ENCODE measurements at regions not wholly inside any gene's neighbourhood (a gene's known extent, or its start where the extent isn't known, plus 50 kb on each side); places are given as distances from the start of the nearest gene placed in this dataset.

DNA sequence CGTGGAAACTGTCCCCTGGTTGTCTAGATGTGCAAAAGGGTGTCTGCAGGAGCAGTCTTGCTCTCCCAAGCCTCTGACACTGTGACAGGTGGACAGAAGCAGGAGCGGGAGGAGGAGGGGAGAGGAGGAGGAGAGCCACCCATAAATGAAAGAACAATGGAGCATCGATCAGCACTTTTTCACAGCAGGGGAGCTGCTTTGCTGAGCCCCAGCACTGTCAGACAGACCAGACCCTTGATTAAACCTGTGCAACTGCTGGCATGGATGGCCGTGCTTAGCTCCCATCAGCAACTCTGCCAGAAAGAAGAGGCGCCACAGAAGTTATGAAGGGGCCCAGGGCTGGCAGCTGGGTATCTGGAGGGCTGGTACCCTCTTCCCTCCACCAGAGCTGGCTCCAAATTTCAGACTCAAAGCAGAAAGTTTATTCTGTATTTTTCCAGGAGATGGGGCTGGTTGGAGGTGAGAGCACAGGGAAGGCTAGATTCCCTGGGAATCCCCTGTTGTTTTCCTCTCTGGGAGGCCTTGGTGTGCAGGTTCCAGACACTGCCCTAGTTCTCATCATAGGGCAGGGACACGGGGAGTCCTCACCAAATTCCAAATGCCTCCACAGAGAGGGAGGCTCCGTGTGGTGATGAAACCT lies 1192.2 kb downstream of the UQCRFS1 start:
- peak; percentile 10 for DNase-seq
- H4K8ac ChIP-seq (ENCODE audit: low read depth, low read length) = no peak overlapping the region
- no CpG with 5 or more reads among the region's 7 CpGs for WGBS (ENCODE audit: extremely low coverage, insufficient coverage, low lambda C conversion rate)
- no peak overlapping the region for H3K9ac ChIP-seq (ENCODE audit: low read length)
- H3K18ac ChIP-seq (ENCODE audit: low read length) = no peak overlapping the region
- H3K4me3 ChIP-seq (ENCODE audit: low read length) = no peak overlapping the region
- H3K79me1 ChIP-seq (ENCODE audit: low read length) = no peaks in the 10 kb centered on the region
- no peak overlapping the region for H3K4me2 ChIP-seq (ENCODE audit: low read length)
- H3K56ac ChIP-seq (ENCODE audit: low read length) = no peak overlapping the region
- no peaks in the 10 kb centered on the region for H3K4me1 ChIP-seq (ENCODE audit: control insufficient read depth, low read depth, low read length)
- no peak overlapping the region for H3K27ac ChIP-seq (ENCODE audit: low read depth, low read length)
- no peaks in the 10 kb centered on the region for H3K36me3 ChIP-seq (ENCODE audit: control insufficient read depth, insufficient read depth, low read length)
- H3K4ac ChIP-seq (ENCODE audit: low read depth, low read length) = no peak overlapping the region
- H2AK5ac ChIP-seq (ENCODE audit: low read length) = no peak overlapping the region
- no peak overlapping the region for H2BK5ac ChIP-seq (ENCODE audit: low read length)
- no peak overlapping the region for H3K23ac ChIP-seq (ENCODE audit: low read length)
- H4K5ac ChIP-seq (ENCODE audit: low read length) = no peak overlapping the region
- no peaks in the 10 kb centered on the region for H3K79me2 ChIP-seq (ENCODE audit: control insufficient read depth, insufficient read depth, low read length)
- H2BK120ac ChIP-seq (ENCODE audit: low read depth, low read length) = no peak overlapping the region
- no peaks in the 10 kb centered on the region for H3K27me3 ChIP-seq (ENCODE audit: insufficient read depth, low read length, poor library complexity)
- H2BK15ac ChIP-seq (replicated peaks; ENCODE audit: low read depth) = no peak overlapping the region

DNA sequence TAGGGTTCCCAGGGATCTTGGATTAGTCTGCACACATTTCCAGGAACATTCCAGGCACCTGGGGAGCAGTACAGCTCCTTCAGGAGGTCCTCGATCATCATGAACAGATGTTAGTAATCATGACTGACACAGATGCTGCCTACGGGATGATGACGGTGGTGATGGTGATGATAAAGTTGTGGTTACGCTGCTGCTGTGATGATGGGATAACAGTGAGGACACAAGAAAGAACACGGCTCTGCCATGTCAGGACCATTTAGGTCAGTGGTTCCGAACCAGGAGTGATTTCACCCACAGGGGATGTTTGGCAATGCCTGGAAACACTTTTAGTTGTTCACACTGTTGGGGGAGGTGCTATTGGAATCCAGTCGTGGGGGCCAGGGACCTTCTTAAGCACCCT lies 1193.0 kb downstream of the UQCRFS1 start:
- H3K79me2 ChIP-seq (ENCODE audit: control insufficient read depth, insufficient read depth, low read length) = no peaks in the 10 kb centered on the region
- H2BK5ac ChIP-seq (ENCODE audit: low read length) = no peak overlapping the region
- H3K27me3 ChIP-seq (ENCODE audit: insufficient read depth, low read length, poor library complexity) = no peaks in the 10 kb centered on the region

GRCh38 chr19:28019371-28019770 lies 1193.6 kb downstream of the UQCRFS1 start:
- Histone ChIP-seq H3K4me1 (ENCODE audit: control insufficient read depth, low read depth, low read length) (no peaks in the 10 kb centered on the region), H3K18ac (ENCODE audit: low read length) (no peak overlapping the region)

More for the DNA sequence above, 1193.0 kb downstream of the UQCRFS1 start:
- no CpG with 5 or more reads among the region's 7 CpGs for WGBS (ENCODE audit: extremely low coverage, insufficient coverage, low lambda C conversion rate)
- no peaks in the 10 kb centered on the region for H3K4me1 ChIP-seq (ENCODE audit: control insufficient read depth, low read depth, low read length)
- no peak overlapping the region for H3K4me3 ChIP-seq (ENCODE audit: low read length)
- H3K27ac ChIP-seq (ENCODE audit: low read depth, low read length) = no peak overlapping the region
- H3K4me2 ChIP-seq (ENCODE audit: low read length) = no peak overlapping the region
- no peak overlapping the region for H4K5ac ChIP-seq (ENCODE audit: low read length)
- no peak overlapping the region for H3K18ac ChIP-seq (ENCODE audit: low read length)
- H3K23ac ChIP-seq (ENCODE audit: low read length) = no peak overlapping the region
- no peaks in the 10 kb centered on the region for H3K79me1 ChIP-seq (ENCODE audit: low read length)
- no peak overlapping the region for H3K4ac ChIP-seq (ENCODE audit: low read depth, low read length)
- no peaks in the 10 kb centered on the region for H3K36me3 ChIP-seq (ENCODE audit: control insufficient read depth, insufficient read depth, low read length)
- no peak overlapping the region for H2AK5ac ChIP-seq (ENCODE audit: low read length)
- H2BK15ac ChIP-seq (replicated peaks; ENCODE audit: low read depth) = no peak overlapping the region
- H4K8ac ChIP-seq (ENCODE audit: low read depth, low read length) = no peak overlapping the region
- H3K56ac ChIP-seq (ENCODE audit: low read length) = no peak overlapping the region
- no peak overlapping the region for H3K9ac ChIP-seq (ENCODE audit: low read length)
- no peak for DNase-seq
- no peak overlapping the region for H2BK120ac ChIP-seq (ENCODE audit: low read depth, low read length)

DNA sequence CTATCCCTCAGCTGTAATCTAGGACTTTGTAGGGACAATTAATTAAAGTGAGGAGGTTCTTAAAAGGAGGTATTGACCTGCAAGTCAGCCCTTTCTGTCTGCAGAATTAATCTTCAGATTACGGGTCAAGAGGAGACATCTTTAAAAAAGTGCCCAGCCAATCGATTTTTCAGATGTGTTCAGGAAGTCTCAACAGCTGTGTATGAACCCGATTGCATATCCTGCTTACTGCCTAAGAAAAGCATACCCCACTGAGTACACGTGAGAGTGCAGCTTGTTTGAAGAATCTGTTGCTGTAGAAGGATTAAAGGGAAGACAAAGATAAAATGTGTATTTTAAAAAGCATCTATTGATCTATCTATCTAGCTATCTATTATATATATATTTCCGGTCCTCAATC lies 1194.5 kb downstream of the UQCRFS1 start:
- H3K36me3 ChIP-seq (ENCODE audit: control insufficient read depth, insufficient read depth, low read length) = no peaks in the 10 kb centered on the region
- no peak overlapping the region for H2BK5ac ChIP-seq (ENCODE audit: low read length)
- no peak overlapping the region for H2AK5ac ChIP-seq (ENCODE audit: low read length)
- H3K79me2 ChIP-seq (ENCODE audit: control insufficient read depth, insufficient read depth, low read length) = no peaks in the 10 kb centered on the region
- no peak overlapping the region for H3K56ac ChIP-seq (ENCODE audit: low read length)
- no peak overlapping the region for H3K4me3 ChIP-seq (ENCODE audit: low read length)
- no CpG with 5 or more reads among the region's 5 CpGs for WGBS (ENCODE audit: extremely low coverage, insufficient coverage, low lambda C conversion rate)
- H4K5ac ChIP-seq (ENCODE audit: low read length) = no peak overlapping the region
- DNase-seq = no peak
- H3K4ac ChIP-seq (ENCODE audit: low read depth, low read length) = no peak overlapping the region
- H3K27ac ChIP-seq (ENCODE audit: low read depth, low read length) = no peak overlapping the region
- H3K4me2 ChIP-seq (ENCODE audit: low read length) = no peak overlapping the region
- H4K8ac ChIP-seq (ENCODE audit: low read depth, low read length) = no peak overlapping the region
- H3K23ac ChIP-seq (ENCODE audit: low read length) = no peak overlapping the region
- no peaks in the 10 kb centered on the region for H3K4me1 ChIP-seq (ENCODE audit: control insufficient read depth, low read depth, low read length)
- H2BK15ac ChIP-seq (replicated peaks; ENCODE audit: low read depth) = no peak overlapping the region
- no peaks in the 10 kb centered on the region for H3K27me3 ChIP-seq (ENCODE audit: insufficient read depth, low read length, poor library complexity)
- no peaks in the 10 kb centered on the region for H3K79me1 ChIP-seq (ENCODE audit: low read length)
- H3K9ac ChIP-seq (ENCODE audit: low read length) = no peak overlapping the region
- H3K18ac ChIP-seq (ENCODE audit: low read length) = no peak overlapping the region
- H2BK120ac ChIP-seq (ENCODE audit: low read depth, low read length) = no peak overlapping the region

More at GRCh38 chr19:28019371-28019770, 1193.6 kb downstream of the UQCRFS1 start:
- H3K79me1 ChIP-seq (ENCODE audit: low read length) = no peaks in the 10 kb centered on the region
- H3K9ac ChIP-seq (ENCODE audit: low read length) = no peak overlapping the region
- H2BK5ac ChIP-seq (ENCODE audit: low read length) = no peak overlapping the region
- H3K4me3 ChIP-seq (ENCODE audit: low read length) = no peak overlapping the region
- DNase-seq = no peak
- no peaks in the 10 kb centered on the region for H3K79me2 ChIP-seq (ENCODE audit: control insufficient read depth, insufficient read depth, low read length)
- no peak overlapping the region for H2BK120ac ChIP-seq (ENCODE audit: low read depth, low read length)
- no peak overlapping the region for H2AK5ac ChIP-seq (ENCODE audit: low read length)
- H2BK15ac ChIP-seq (replicated peaks; ENCODE audit: low read depth) = no peak overlapping the region
- no peak overlapping the region for H3K56ac ChIP-seq (ENCODE audit: low read length)
- no peaks in the 10 kb centered on the region for H3K27me3 ChIP-seq (ENCODE audit: insufficient read depth, low read length, poor library complexity)
- no CpG with 5 or more reads among the region's 7 CpGs for WGBS (ENCODE audit: extremely low coverage, insufficient coverage, low lambda C conversion rate)
- no peak overlapping the region for H3K4ac ChIP-seq (ENCODE audit: low read depth, low read length)
- H3K4me2 ChIP-seq (ENCODE audit: low read length) = no peak overlapping the region
- H3K36me3 ChIP-seq (ENCODE audit: control insufficient read depth, insufficient read depth, low read length) = no peaks in the 10 kb centered on the region
- no peak overlapping the region for H3K23ac ChIP-seq (ENCODE audit: low read length)
- no peak overlapping the region for H4K5ac ChIP-seq (ENCODE audit: low read length)
- no peak overlapping the region for H3K27ac ChIP-seq (ENCODE audit: low read depth, low read length)
- H4K8ac ChIP-seq (ENCODE audit: low read depth, low read length) = no peak overlapping the region

DNA sequence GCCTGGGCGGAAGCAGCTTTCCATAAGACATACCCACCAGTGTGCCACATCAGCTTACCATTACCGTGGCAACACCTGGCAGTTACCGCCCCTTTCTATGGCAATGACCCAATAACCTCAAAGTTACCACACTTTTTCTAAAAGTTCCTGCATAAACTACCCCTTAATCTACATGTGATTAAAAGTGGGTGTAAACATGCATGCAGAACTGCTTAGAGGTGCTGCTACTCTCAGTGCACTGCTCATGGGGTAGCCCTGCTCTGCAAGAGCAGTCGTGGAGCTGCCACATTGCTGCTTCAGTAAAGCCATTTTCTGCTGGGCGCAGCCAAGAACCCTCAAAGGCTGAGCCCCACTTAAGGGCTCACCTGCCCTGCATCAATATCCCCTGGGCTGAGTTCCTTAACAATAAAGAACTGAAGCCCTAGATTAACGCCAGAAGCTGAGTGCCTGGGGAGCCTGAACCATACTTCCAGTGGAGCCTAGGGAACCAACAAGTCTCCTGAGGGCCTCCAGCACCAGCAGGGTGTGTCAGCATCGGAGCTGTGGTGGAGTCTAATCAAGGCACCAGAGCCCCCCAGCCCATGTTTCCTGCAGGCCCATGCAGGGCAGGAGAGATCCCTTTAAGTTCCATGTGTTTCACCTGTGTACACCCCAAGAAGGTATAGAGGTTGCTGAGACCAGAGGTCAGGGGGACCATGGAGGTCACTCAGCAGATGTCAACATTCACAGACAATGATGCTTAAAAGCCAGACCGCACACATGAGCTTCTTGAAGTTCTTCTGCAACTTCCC lies 1198.1 kb downstream of the UQCRFS1 start:
- no peak overlapping the region for H2BK15ac ChIP-seq (replicated peaks; ENCODE audit: low read depth)
- H3K23ac ChIP-seq (ENCODE audit: low read length) = no peak overlapping the region
- H3K4me3 ChIP-seq (ENCODE audit: low read length) = no peak overlapping the region
- no peak overlapping the region for H3K4ac ChIP-seq (ENCODE audit: low read depth, low read length)
- no peaks in the 10 kb centered on the region for H3K4me1 ChIP-seq (ENCODE audit: control insufficient read depth, low read depth, low read length)
- H3K36me3 ChIP-seq (ENCODE audit: control insufficient read depth, insufficient read depth, low read length) = no peaks in the 10 kb centered on the region
- no peak overlapping the region for H2AK5ac ChIP-seq (ENCODE audit: low read length)
- H3K79me1 ChIP-seq (ENCODE audit: low read length) = no peaks in the 10 kb centered on the region
- no peak overlapping the region for H4K8ac ChIP-seq (ENCODE audit: low read depth, low read length)
- no peak overlapping the region for H2BK5ac ChIP-seq (ENCODE audit: low read length)
- no peak overlapping the region for H3K9ac ChIP-seq (ENCODE audit: low read length)
- no peak overlapping the region for H4K5ac ChIP-seq (ENCODE audit: low read length)
- no peaks in the 10 kb centered on the region for H3K79me2 ChIP-seq (ENCODE audit: control insufficient read depth, insufficient read depth, low read length)
- no peak overlapping the region for H3K56ac ChIP-seq (ENCODE audit: low read length)
- no peak overlapping the region for H3K18ac ChIP-seq (ENCODE audit: low read length)
- DNase-seq = no peak
- no CpG with 5 or more reads among the region's 8 CpGs for WGBS (ENCODE audit: extremely low coverage, insufficient coverage, low lambda C conversion rate)
- no peak overlapping the region for H3K27ac ChIP-seq (ENCODE audit: low read depth, low read length)
- no peak overlapping the region for H3K4me2 ChIP-seq (ENCODE audit: low read length)
- no peak overlapping the region for H2BK120ac ChIP-seq (ENCODE audit: low read depth, low read length)
- H3K27me3 ChIP-seq (ENCODE audit: insufficient read depth, low read length, poor library complexity) = no peaks in the 10 kb centered on the region

All from mesendoderm (in vitro differentiated cells).